H9 (cell line): ENCODE measurements at regions not wholly inside any gene's neighbourhood (a gene's known extent, or its start where the extent isn't known, plus 50 kb on each side); places are given as distances from the start of the nearest gene placed in this dataset.

ENCODE experiments used
- DNase-seq: peaks from one replicate; pipeline ENCODE4 v3.0.0-alpha.2; 2017
- H2AFZ ChIP-seq: one replicate; pipeline ENCODE4 v1.6.1; 2013; ENCODE audit warnings: mild to moderate bottlenecking, low read length, control low read depth, moderate library complexity
- H2AK5ac ChIP-seq: 2 replicates; pipeline ENCODE4 v1.6.1; 2013; ENCODE audit warnings: low read length, control low read depth, mixed read lengths; ENCODE audit not compliant: insufficient read length
- H2BK120ac ChIP-seq: one replicate; pipeline ENCODE4 v1.6.1; 2013; ENCODE audit warnings: low read depth, mild to moderate bottlenecking, low read length, control low read depth, inconsistent platforms; ENCODE audit not compliant: poor library complexity, severe bottlenecking
- H2BK12ac ChIP-seq: 2 replicates; pipeline ENCODE4 v1.6.1; 2013; ENCODE audit warnings: low read length, control low read depth, mixed read lengths, low read depth; ENCODE audit not compliant: insufficient read length
- H2BK15ac ChIP-seq: 2 replicates; pipeline ENCODE4 v1.6.1; 2013; ENCODE audit warnings: low read depth, low read length, control low read depth
- H2BK20ac ChIP-seq: one replicate; pipeline ENCODE4 v1.6.1; 2013; ENCODE audit warnings: low read depth, mild to moderate bottlenecking, low read length, control low read depth, inconsistent platforms; ENCODE audit not compliant: poor library complexity, severe bottlenecking
- H2BK5ac ChIP-seq: 2 replicates; pipeline ENCODE4 v1.6.1; 2013; ENCODE audit warnings: low read length, control low read depth, mixed read lengths; ENCODE audit not compliant: insufficient read length
- H3K14ac ChIP-seq: 2 replicates; pipeline ENCODE4 v1.6.1; 2013; ENCODE audit warnings: low read length, control low read depth; ENCODE audit not compliant: insufficient read depth
- H3K18ac ChIP-seq: 2 replicates; pipeline ENCODE4 v1.6.1; 2013; ENCODE audit warnings: low read depth, mild to moderate bottlenecking, mixed read lengths, low read length, control low read depth; ENCODE audit not compliant: insufficient read length
- H3K23ac ChIP-seq: 2 replicates; pipeline ENCODE4 v1.6.1; 2013; ENCODE audit warnings: low read length, control low read depth, mixed read lengths, low read depth; ENCODE audit not compliant: insufficient read length
- H3K23me2 ChIP-seq: 2 replicates; pipeline ENCODE4 v1.6.1; 2013; ENCODE audit warnings: low read depth, mild to moderate bottlenecking, mixed read lengths, low read length, control low read depth; ENCODE audit not compliant: insufficient read length, poor library complexity, severe bottlenecking
- H3K27ac ChIP-seq: 2 replicates; pipeline ENCODE4 v1.5.1; 2013; ENCODE audit warnings: low read length, control low read depth, mixed read lengths, low read depth; ENCODE audit not compliant: insufficient read length
- H3K27me3 ChIP-seq: 2 replicates; pipeline ENCODE4 v1.6.1; 2013; ENCODE audit warnings: low read length, control low read depth, inconsistent platforms; ENCODE audit not compliant: insufficient read depth
- H3K4ac ChIP-seq: 2 replicates; pipeline ENCODE4 v1.6.1; 2013; ENCODE audit warnings: low read depth, mild to moderate bottlenecking, control low read depth, inconsistent platforms, low read length, moderate library complexity
- H3K4me1 ChIP-seq: 2 replicates; pipeline ENCODE4 v1.6.1; 2013; ENCODE audit warnings: low read length, control low read depth, inconsistent platforms; ENCODE audit not compliant: insufficient read depth
- H3K4me2 ChIP-seq: 2 replicates; pipeline ENCODE4 v1.6.1; 2013; ENCODE audit warnings: low read length, control low read depth, mixed read lengths; ENCODE audit not compliant: insufficient read length, insufficient read depth
- H3K56ac ChIP-seq: 2 replicates; pipeline ENCODE4 v1.6.1; 2013; ENCODE audit warnings: low read depth, mild to moderate bottlenecking, mixed read lengths, low read length, control low read depth; ENCODE audit not compliant: insufficient read length
- H3K79me1 ChIP-seq: 2 replicates; pipeline ENCODE4 v1.6.1; 2013; ENCODE audit warnings: low read depth, mild to moderate bottlenecking, moderate library complexity, low read length, control low read depth, inconsistent platforms; ENCODE audit not compliant: insufficient read depth, poor library complexity, severe bottlenecking
- H3K79me2 ChIP-seq: 2 replicates; pipeline ENCODE4 v1.6.1; 2013; ENCODE audit warnings: low read length, control low read depth, inconsistent platforms; ENCODE audit not compliant: insufficient read depth
- H3K9ac ChIP-seq: 2 replicates; pipeline ENCODE4 v1.6.1; 2013; ENCODE audit warnings: low read length, control low read depth, mixed read lengths; ENCODE audit not compliant: insufficient read length; ENCODE audit errors: extremely low read depth
- H3K9me3 ChIP-seq: one replicate; pipeline ENCODE4 v1.6.1; 2013; ENCODE audit warnings: low read depth, low read length, inconsistent platforms; ENCODE audit not compliant: control insufficient read depth
- H3T11ph ChIP-seq: one replicate; pipeline ENCODE4 v1.6.1; 2013; ENCODE audit warnings: mild to moderate bottlenecking, low read length, control low read depth, inconsistent platforms
- H4K20me1 ChIP-seq: one replicate; pipeline ENCODE4 v1.6.1; 2013; ENCODE audit not compliant: control insufficient read depth, insufficient read length, insufficient read depth
- H4K5ac ChIP-seq: 2 replicates; pipeline ENCODE4 v1.6.1; 2013; ENCODE audit warnings: low read depth, mild to moderate bottlenecking, mixed read lengths, low read length, control low read depth; ENCODE audit not compliant: insufficient read length
- H4K8ac ChIP-seq: replicated peaks from 2 replicates; pipeline ENCODE4 v1.6.1; 2013; ENCODE audit warnings: low read length, control low read depth, mixed read lengths, low read depth; ENCODE audit not compliant: insufficient read length
- H4K91ac ChIP-seq: 2 replicates; pipeline ENCODE4 v1.6.1; 2013; ENCODE audit warnings: low read depth, mild to moderate bottlenecking, moderate library complexity, mixed read lengths, low read length, control low read depth; ENCODE audit not compliant: insufficient read length
- H3K27ac Mint-ChIP-seq, 3 experiments: 2 replicates in 2 of 3; 3 replicates in 1 of 3; pipeline ENCODE4 v1.8.0; 2020 to 2021; ENCODE audit warnings: mixed read lengths in 3 of 3, mild to moderate bottlenecking in 1 of 3, moderate library complexity in 1 of 3
- H3K27me3 Mint-ChIP-seq: 2 replicates; pipeline ENCODE4 v1.8.0; 2021; ENCODE audit warnings: low read depth, mild to moderate bottlenecking, moderate library complexity, mixed read lengths
- H3K36me3 Mint-ChIP-seq, 3 experiments: 2 replicates in 2 of 3; 3 replicates in 1 of 3; pipeline ENCODE4 v1.8.0; 2020 to 2021; ENCODE audit warnings: low read depth in 3 of 3, mixed read lengths in 3 of 3; ENCODE audit not compliant: insufficient read depth in 1 of 3
- H3K4me1 Mint-ChIP-seq, 2 experiments: 2 replicates each; pipeline ENCODE4 v1.8.0; 2020; ENCODE audit warnings: mixed read lengths in 2 of 2
- H3K4me3 Mint-ChIP-seq, 2 experiments: 2 replicates in 1 of 2; 3 replicates in 1 of 2; pipeline ENCODE4 v1.8.0; 2020 to 2021; ENCODE audit warnings: mild to moderate bottlenecking in 2 of 2, mixed read lengths in 2 of 2, moderate library complexity in 1 of 2
- H3K9me3 Mint-ChIP-seq, 2 experiments: 2 replicates in 1 of 2; 3 replicates in 1 of 2; pipeline ENCODE4 v1.8.0; 2020; ENCODE audit warnings: mild to moderate bottlenecking in 2 of 2, mixed read lengths in 2 of 2, moderate library complexity in 1 of 2
- CTCF ChIP-seq: fragments of 200-600 bp; sonication (generic); conservative IDR thresholded peaks from 3 replicates; pipeline ENCODE4 v1.8.0; 2021; ENCODE audit warnings: antibody characterized with exemption, mild to moderate bottlenecking
- WGBS: extraction: QIAGEN DNeasy Blood & Tissue Kit; methylation state at CpG from one replicate; pipeline ENCODE4 v1.1.7; 2013; ENCODE audit warnings: missing lambda C conversion rate, low lambda C conversion rate, mixed read lengths; ENCODE audit not compliant: insufficient read length; ENCODE audit errors: extremely low coverage; 5-methylcytosine and 5-hydroxymethylcytosine counted together

GRCh38 chr12:118651487-118651886 lies 275.1 kb downstream of the SUDS3 start:
- Mint-ChIP-seq H3K4me3 (no peak overlapping the region), H3K27ac (no peak overlapping the region), H3K9me3 (no peaks in the 10 kb centered on the region), H3K4me1 (no peaks in the 10 kb centered on the region), H3K36me3 (no peaks in the 10 kb centered on the region; a peak in 1 of 7 replicates), H3K27me3 (peaks cover 11% of the 10 kb centered on the region)
- Histone ChIP-seq H3K27ac (no peak overlapping the region), H3K23me2 (no peaks in the 10 kb centered on the region), H2BK5ac (no peak overlapping the region), H2AFZ (no peak overlapping the region), H3K14ac (no peak overlapping the region), H3K18ac (no peak overlapping the region), H3K56ac (no peak overlapping the region), H3K23ac (no peak overlapping the region), H3K9me3 (no peaks in the 10 kb centered on the region), H2BK20ac (no peak overlapping the region), H3K4me2 (no peak overlapping the region), H3K4ac (no peak overlapping the region), H2BK12ac (no peak overlapping the region), H4K20me1 (no peaks in the 10 kb centered on the region), H3K79me2 (no peaks in the 10 kb centered on the region), H3T11ph (no peak overlapping the region), H4K91ac (no peak overlapping the region), H4K8ac (no peak overlapping the region), H2BK120ac (no peak overlapping the region), H2BK15ac (no peak overlapping the region), H4K5ac (no peak overlapping the region), H2AK5ac (no peak overlapping the region), H3K27me3 (no peaks in the 10 kb centered on the region), H3K4me1 (no peaks in the 10 kb centered on the region), H3K9ac (no peak overlapping the region), H3K79me1 (no peaks in the 10 kb centered on the region)
- no peak for TF ChIP-seq CTCF
- WGBS: no CpG with 5 or more reads among the region's 2 CpGs
- no peak for DNase-seq
